ENCODE measurements at regions not wholly inside any gene's neighbourhood (a gene's known extent, or its start where the extent isn't known, plus 50 kb on each side); places are given as distances from the start of the nearest gene placed in this dataset.

DNA sequence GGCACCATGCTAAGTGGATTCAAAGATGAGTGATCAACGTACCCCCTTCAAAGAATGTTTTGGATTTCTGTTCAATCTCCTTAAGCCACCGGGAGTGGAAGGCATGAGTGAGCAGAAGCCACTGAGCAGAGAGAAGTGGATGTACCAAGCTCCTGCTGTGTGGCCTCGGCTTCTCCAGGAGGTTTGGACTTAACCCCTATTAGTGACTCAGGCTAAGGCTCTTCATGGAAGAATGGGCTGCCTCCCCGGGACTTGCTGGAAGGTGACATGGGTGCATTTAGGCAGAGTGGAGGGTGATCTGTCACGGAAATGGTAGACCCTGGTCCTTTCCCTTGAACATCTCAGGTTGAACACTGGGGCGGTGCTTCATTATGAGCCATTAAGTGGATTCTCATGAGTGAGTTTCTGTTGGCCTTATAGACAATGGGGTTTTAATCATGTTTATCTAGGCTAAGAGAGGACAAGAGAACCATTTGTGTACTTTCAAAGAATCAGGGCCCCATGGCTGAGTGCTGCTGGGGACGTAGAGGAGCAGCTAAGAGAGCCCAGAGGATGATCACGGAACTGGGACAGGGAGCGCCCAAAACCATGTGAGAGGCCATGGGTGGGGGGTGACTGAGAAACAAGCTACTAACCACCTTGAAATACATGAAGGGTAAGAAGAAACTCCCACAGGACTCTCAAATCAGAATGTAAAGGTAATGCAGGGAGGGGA is 62.2 kb downstream of the HES1 start:
- peaks cover 37% of the 10 kb centered on the region for H3K27me3 Mint-ChIP-seq (ENCODE audit: low read depth)
- WGBS (ENCODE audit: extremely low coverage, insufficient read length, low lambda C conversion rate) = no CpG with 5 or more reads among the region's 9 CpGs

More for the DNA sequence above, 62.2 kb downstream of the HES1 start:
- Histone ChIP-seq H3K9me3 (ENCODE audit: control insufficient read depth, low read depth, low read length) (no peaks in the 10 kb centered on the region), H3K56ac (ENCODE audit: insufficient read length, low read depth, low read length) (no peak overlapping the region), H2BK120ac (ENCODE audit: low read depth, low read length, poor library complexity, severe bottlenecking) (no peak overlapping the region), H4K91ac (ENCODE audit: insufficient read length, low read depth, low read length) (no peak overlapping the region), H3K27ac (ENCODE audit: insufficient read length, low read depth, low read length) (no peak overlapping the region), H4K8ac (replicated peaks; ENCODE audit: insufficient read length, low read depth, low read length) (no peak overlapping the region), H3K4ac (ENCODE audit: low read depth, low read length) (no peak overlapping the region), H3K18ac (ENCODE audit: insufficient read length, low read depth, low read length) (no peak overlapping the region), H4K20me1 (ENCODE audit: control insufficient read depth, insufficient read depth, insufficient read length) (no peaks in the 10 kb centered on the region), H2AFZ (ENCODE audit: low read length) (no peak overlapping the region), H3K9ac (ENCODE audit: extremely low read depth, insufficient read length, low read length) (no peak overlapping the region), H2BK15ac (ENCODE audit: low read depth, low read length) (no peak overlapping the region), H3K27me3 (ENCODE audit: insufficient read depth, low read length) (no peaks in the 10 kb centered on the region), H3K14ac (ENCODE audit: insufficient read depth, low read length) (no peak overlapping the region), H3K79me2 (ENCODE audit: insufficient read depth, low read length) (no peaks in the 10 kb centered on the region), H2BK20ac (ENCODE audit: low read depth, low read length, poor library complexity, severe bottlenecking) (no peak overlapping the region), H2BK12ac (ENCODE audit: insufficient read length, low read depth, low read length) (no peak overlapping the region), H4K5ac (ENCODE audit: insufficient read length, low read depth, low read length) (no peak overlapping the region), H2AK5ac (ENCODE audit: insufficient read length, low read length) (no peak overlapping the region), H2BK5ac (ENCODE audit: insufficient read length, low read length) (no peak overlapping the region), H3K79me1 (ENCODE audit: insufficient read depth, low read depth, low read length, poor library complexity, severe bottlenecking) (no peaks in the 10 kb centered on the region), H3K23me2 (ENCODE audit: insufficient read length, low read depth, low read length, poor library complexity, severe bottlenecking) (no peaks in the 10 kb centered on the region), H3K4me2 (ENCODE audit: insufficient read depth, insufficient read length, low read length) (no peak overlapping the region), H3K23ac (ENCODE audit: insufficient read length, low read depth, low read length) (no peak overlapping the region), H3K4me1 (ENCODE audit: insufficient read depth, low read length) (no peaks in the 10 kb centered on the region), H3T11ph (ENCODE audit: low read length) (no peak overlapping the region)
- TF ChIP-seq CTCF (conservative IDR thresholded peaks at IDR 0.05) = no peak
- Mint-ChIP-seq H3K4me3 (no peak overlapping the region), H3K27ac (no peak overlapping the region), H3K4me1 (peaks cover 10 to 14% of the 10 kb centered on the region in 2 experiments; a peak in 3 of 4 replicates), H3K36me3 (ENCODE audit: insufficient read depth in 1 of 3, low read depth in 3 of 3) (no peaks in the 10 kb centered on the region), H3K9me3 (no peaks in the 10 kb centered on the region)
- DNase-seq = no peak

Measured in H9 (cell line).